ENCODE measurements at regions not wholly inside any gene's neighbourhood (a gene's known extent, or its start where the extent isn't known, plus 50 kb on each side); places are given as distances from the start of the nearest gene placed in this dataset.
A peak's percentile ranks its signal among the peaks of the same experiment; 100 is the strongest.

DNA sequence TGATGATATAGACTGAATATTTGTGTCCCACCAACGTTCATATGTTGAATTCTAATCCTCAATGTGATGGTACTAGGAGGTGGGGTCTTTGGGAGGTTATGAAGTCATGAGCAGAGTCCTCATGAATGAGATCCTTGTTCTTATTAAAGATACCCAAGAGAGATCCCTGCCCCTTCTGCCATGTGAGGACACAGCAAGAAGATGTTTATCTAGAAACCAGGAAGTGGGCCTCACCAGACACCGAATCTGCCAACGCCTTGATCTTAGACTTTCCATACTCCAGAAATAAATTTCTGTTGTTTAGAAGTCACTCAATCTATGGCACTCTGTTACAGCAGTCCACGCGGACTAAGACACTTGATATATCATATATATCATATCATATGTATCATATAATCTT lies 67.7 kb upstream of the GCM1 start:
- no peak overlapping the region for H3K27ac ChIP-seq
- no peak for TF ChIP-seq ZFX (IDR thresholded peaks at IDR 0.05)
- TF ChIP-seq, protein P1, sequence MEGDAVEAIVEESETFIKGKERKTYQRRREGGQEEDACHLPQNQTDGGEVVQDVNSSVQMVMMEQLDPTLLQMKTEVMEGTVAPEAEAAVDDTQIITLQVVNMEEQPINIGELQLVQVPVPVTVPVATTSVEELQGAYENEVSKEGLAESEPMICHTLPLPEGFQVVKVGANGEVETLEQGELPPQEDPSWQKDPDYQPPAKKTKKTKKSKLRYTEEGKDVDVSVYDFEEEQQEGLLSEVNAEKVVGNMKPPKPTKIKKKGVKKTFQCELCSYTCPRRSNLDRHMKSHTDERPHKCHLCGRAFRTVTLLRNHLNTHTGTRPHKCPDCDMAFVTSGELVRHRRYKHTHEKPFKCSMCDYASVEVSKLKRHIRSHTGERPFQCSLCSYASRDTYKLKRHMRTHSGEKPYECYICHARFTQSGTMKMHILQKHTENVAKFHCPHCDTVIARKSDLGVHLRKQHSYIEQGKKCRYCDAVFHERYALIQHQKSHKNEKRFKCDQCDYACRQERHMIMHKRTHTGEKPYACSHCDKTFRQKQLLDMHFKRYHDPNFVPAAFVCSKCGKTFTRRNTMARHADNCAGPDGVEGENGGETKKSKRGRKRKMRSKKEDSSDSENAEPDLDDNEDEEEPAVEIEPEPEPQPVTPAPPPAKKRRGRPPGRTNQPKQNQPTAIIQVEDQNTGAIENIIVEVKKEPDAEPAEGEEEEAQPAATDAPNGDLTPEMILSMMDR (conservative IDR thresholded peaks at IDR 0.05): no peak

DNA sequence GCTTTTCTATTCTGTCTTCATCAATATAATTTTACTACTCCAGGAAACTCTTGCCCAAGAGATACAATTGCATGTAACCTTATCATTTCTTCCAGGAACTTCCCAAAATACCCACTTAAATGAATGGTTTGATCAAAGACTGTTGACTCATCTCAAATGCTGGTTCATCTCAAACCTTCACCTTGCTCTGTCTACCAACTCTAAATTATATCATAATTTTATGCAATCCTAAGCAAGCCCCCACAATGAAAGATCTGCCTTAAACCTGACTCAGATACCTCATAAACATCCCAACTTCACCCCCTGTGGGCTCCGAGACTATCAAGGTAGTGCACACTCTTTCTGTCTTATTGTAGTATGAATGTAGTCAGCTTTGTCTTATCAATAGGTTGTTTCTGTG lies 65.5 kb upstream of the GCM1 start:
- no peak for TF ChIP-seq ZFX (IDR thresholded peaks at IDR 0.05)
- TF ChIP-seq, protein P1 (conservative IDR thresholded peaks at IDR 0.05): no peak
- no peak overlapping the region for H3K27ac ChIP-seq

DNA sequence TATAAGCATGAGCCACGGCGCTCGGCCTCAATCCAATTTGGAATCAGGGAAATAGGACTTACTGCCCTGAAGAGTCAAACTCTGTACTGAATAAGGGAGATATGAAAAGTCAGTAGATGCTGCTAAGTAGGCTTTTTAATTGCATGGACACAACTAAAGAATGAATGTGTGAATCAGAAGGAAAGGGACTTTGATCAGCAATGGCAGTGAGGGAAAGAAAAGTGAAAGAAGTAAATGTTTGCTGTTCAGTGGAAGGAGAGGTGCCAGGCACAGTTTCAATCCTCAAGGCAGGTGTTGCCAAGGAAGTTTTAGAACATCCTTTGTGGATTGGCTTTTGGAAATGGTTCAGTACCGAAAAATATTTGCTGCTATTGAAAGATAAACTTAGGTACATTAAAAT lies 62.2 kb upstream of the GCM1 start:
- no peak overlapping the region for H3K27ac ChIP-seq
- TF ChIP-seq ZFX (IDR thresholded peaks at IDR 0.05): no peak
- TF ChIP-seq, protein P1 (conservative IDR thresholded peaks at IDR 0.05): no peak

- H3K27ac ChIP-seq: peak overlapping the region; percentile 23; the same call in 1 of the 2 replicates
- TF ChIP-seq ZFX (IDR thresholded peaks at IDR 0.05): no peak
- TF ChIP-seq, protein P1 (conservative IDR thresholded peaks at IDR 0.05): no peak
These were observed 61.0 kb upstream of the GCM1 start for GRCh38 chr6:53209681-53210080.

- no peak overlapping the region for H3K27ac ChIP-seq
These were observed 57.1 kb upstream of the GCM1 start for GRCh38 chr6:53205778-53206177.

DNA sequence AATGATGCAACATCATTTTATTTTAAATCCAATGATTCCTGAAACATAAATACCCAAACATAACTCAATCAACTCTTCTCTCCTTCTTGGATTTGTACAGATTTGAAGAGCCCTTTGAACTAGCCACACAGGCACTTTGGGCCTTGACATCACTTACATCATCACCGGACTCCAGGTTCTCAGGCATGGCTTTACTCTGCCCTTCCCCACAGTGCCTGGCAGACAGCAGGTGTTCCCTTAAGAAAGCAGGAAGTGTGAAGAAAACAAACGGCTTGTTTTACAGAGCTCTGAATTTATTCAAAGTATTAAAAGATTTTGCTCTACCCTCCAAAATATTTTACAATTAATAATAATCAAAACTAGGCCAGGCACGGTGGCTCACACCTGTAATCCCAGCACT lies 54.8 kb upstream of the GCM1 start:
- no peak overlapping the region for H3K27ac ChIP-seq
- no peak for TF ChIP-seq ZFX (IDR thresholded peaks at IDR 0.05)
- TF ChIP-seq, protein P1 (conservative IDR thresholded peaks at IDR 0.05): no peak

More at GRCh38 chr6:53205778-53206177, 57.1 kb upstream of the GCM1 start:
- TF ChIP-seq ZFX (IDR thresholded peaks at IDR 0.05): no peak
- TF ChIP-seq, protein P1 (conservative IDR thresholded peaks at IDR 0.05): no peak

GRCh38 chr6:53202052-53202451 lies 53.4 kb upstream of the GCM1 start:
- no peak for TF ChIP-seq ZFX (IDR thresholded peaks at IDR 0.05)

GRCh38 chr6:53201270-53201669 lies 52.6 kb upstream of the GCM1 start:
- H3K27ac ChIP-seq: no peak overlapping the region
- TF ChIP-seq, protein P1 (conservative IDR thresholded peaks at IDR 0.05): no peak

More at GRCh38 chr6:53202052-53202451, 53.4 kb upstream of the GCM1 start:
- H3K27ac ChIP-seq: no peak overlapping the region

Data from C4-2B (cell line).